CD4-positive, alpha-beta T cell treated with Interleukin-4 for 1 hour (primary cell): ENCODE measurements at regions not wholly inside any gene's neighbourhood (a gene's known extent, or its start where the extent isn't known, plus 50 kb on each side); places are given as distances from the start of the nearest gene placed in this dataset.

Source experiments
- DNase-seq, 2 donors: peaks; one replicate each; pipeline ENCODE4 v3.0.0-alpha.2; 2020 to 2022

DNA sequence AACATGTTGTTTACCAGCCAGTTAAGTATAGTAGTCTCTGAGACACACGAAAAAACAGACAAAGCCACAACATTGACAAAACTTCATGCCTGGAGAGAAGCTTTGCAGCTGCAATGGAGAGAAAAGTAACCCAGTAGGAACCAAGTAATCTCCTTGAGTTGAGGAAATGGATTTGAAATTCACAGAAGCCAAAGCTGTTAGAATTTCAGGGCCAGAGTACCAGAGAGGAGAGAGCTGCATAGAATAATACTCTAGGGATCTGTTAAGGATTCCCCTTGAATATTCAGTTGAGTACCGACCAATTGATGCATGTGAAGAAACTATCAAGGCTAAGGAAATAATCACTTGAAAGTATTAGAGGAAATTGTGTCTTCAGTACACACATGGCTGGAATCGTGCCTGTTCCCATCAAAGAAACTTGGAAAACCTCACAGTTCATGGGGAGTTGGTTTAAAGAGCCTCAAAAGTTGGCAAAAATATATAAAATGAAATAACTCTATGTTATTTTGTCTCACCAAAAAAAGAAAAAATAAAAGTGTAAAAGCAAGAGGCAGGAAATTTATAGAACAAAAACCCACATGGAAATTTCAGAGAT, 324.0 kb upstream of the NEGR1 start:
- DNase-seq, result no peak

- DNase-seq, result no peak
Observed at GRCh38 chr1:72601035-72601674, 318.8 kb upstream of the NEGR1 start.

DNA sequence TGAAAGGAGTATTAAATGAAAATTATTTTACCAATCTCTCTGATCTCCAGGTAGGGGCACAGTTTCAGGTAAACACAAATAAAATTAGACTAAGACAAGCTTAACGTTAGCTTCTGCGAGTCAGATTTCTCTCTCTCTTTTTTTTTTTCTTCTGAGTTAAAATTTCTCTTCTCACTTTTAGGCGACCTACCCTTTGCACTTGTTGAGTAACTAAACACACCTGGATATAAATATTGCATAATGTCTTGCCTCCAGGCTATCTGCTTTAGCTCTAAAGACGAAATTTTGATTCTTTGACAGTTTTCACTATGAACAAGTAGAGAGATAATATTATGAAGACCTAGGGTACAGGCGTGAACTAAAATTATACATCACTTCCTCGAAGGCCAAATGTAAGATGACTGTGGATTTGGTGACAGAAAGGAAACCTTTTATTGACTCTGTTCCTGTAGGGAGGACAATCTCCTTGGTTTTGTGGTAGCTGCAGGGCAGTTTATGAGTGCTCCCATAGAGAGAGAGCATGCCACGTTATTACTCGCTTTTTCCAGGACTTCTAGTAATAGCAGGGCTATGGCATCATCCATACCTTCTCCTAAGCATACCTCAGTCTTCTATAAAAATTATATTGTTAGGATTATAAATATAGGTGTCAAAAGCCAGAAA, 303.8 kb upstream of the NEGR1 start:
- no peak for DNase-seq

DNA sequence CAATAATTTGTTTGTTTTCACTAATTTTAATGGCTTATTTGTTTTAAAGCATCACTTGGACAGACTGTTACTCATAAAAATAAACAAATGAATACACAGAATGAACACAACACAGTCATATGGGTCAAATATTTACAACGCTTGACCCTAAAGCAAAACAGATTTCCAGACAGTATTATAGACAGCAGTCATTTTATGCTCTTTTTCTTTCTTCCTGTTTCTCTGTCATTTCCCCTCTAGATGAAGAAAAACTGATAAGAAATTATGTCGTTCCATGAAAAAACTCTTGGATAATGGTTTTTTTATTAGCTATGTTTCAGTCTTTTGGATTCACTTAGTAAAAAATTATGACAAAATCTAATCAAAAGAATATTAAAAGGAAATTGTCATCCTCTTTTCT, 297.3 kb upstream of the NEGR1 start:
- DNase-seq, result no peak

DNA sequence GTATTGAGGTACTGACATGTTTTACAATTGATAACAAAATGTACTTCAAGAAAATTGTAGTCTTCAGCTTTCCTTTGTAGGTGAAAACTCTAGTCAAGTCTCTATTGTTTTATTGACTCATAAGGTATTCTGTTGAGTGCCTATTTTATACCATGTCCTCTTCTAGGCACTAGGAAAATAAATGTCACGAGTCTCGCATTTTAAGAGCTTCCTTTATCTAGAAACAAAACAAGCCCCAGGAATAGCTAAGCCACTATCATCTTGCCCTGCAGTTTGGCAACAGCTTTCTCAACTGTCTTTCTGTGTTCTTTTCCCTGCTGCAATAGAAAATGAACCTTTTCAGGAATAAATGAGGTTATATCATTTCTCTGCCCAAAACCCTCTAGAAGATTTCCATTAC, 288.5 kb upstream of the NEGR1 start:
- no peak for DNase-seq

DNA sequence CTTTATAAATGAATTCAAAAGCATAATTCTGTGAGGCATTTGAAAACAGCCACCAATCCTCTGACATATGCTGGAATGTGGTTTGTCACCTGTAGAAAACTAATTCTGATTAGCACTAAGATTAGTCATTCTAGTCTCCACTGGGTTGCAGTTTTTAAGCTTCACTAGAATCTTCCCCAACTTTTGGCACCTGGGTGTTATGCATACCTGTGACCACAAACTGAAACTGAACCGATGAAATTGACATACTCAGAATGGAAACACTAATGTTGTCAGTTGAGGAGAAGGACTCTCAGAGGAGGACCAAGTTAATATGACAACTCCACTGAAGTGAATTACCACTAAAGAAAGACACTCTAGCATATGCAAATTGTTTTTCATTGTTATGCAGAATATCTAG, 285.8 kb upstream of the NEGR1 start:
- DNase-seq, result no peak

DNA sequence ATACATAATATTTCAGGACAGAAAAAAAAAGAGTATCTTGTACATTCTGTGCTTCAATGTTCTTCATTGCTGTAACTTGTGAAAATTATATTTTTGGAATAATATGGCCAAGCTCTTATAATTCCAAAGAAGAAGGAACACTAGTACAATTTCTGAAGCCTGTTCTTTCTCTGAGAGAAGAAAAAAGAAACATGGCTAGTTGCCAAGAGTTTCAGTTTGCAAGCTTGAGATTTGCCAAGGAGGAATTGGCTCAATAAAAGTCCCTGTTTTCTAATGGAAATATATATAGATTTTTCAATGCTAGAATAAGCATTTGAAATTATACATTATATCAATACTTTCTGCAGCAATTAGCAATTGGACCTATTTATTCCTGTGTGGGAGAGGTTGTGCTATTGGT, 285.2 kb upstream of the NEGR1 start:
- no peak for DNase-seq

DNA sequence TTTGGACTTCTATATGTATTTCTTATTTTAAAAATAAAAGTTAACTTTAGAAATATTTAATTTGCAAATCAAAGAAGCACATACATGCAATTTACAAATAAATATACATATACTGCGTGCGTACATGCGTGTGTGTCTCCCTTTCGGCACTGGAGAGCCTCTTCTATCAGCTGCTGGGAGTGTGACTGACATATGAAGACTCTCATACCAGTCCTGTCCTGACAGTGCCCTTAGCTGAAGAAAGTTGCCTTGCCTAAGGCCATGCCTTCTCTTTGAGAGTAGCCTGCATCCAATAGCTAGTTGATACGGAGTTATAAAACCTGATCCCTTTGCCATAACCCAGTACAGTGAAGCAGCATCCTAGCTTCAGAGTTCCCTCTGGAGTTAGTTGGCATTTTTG, 282.4 kb upstream of the NEGR1 start:
- no peak for DNase-seq

DNA sequence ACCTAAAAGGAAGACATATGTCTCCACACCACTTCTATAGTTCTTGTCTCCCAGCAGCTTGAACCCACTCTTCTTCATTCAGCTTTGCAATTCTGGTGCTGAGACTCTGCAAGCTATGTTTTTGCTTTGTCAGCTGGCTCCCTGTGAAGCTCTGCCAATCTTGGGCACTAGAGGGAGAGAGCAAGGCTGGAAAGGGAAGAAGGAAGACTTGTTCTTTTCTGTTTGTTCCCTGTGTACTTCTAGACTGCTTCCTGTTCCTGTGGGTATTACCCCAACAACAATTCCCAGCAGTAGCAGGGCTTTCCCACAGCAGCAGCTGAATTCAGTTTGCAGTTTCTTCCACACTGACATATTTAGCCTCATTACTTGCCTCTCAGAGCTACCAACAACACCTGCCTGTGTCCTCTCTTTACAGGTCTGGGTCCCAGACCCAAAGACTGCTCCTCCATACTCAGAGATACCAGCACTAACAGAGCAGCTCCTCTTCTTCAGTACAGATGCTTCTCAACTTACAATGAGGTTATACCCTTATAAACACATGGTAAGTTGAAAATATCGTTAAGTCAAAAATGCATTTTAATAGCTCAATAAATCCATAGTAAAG, 275.2 kb upstream of the NEGR1 start:
- DNase-seq, result no peak

- no peak for DNase-seq
Observed at GRCh38 chr1:72547412-72547811, 265.1 kb upstream of the NEGR1 start.

DNA sequence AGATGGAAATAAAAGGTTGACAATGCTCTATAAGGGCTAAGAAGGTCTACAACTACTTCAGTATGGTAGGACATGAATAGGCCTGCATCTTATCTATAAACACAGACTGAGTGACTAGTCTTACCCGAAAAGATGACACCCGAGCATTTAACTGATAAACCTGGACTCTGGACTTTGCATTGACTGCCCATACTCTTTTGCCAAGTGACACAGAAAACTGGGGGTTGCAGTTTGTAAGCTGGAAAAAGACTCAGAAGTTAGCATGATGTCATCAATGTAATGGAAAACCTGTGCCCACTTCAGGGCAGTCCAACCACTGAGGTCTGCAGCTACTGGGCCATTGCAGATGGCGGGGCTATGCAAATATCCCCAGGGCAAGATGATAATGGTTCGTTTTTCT, 258.3 kb upstream of the NEGR1 start:
- DNase-seq, result no peak

GRCh38 chr1:72535470-72535869, 253.1 kb upstream of the NEGR1 start:
- no peak for DNase-seq

- no peak for DNase-seq
Observed at GRCh38 chr1:72530646-72531045, 248.3 kb upstream of the NEGR1 start.

GRCh38 chr1:72526926-72527325, 244.6 kb upstream of the NEGR1 start:
- no peak for DNase-seq

GRCh38 chr1:72524021-72524420, 241.7 kb upstream of the NEGR1 start:
- no peak for DNase-seq

- DNase-seq, result no peak
Observed at GRCh38 chr1:72521659-72522058, 239.3 kb upstream of the NEGR1 start.

DNA sequence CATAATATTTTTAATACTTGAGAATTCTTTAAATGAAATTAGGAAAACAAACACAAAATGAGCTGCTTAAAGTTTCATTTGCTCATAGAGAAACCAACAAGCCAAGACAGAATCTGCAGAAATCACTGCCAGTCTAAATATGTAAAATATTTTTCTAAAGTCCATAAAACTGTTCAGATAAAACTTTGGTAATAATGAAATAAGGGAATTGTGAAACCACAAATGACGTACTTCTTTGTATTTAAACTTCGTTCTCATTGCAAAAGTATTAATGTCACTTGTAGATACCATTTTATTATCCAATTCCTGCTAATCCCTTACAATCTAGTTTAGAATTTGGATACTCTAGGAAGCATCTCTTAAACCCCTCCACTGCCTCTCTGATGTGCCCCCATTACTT, 234.5 kb upstream of the NEGR1 start:
- DNase-seq, result no peak

DNA sequence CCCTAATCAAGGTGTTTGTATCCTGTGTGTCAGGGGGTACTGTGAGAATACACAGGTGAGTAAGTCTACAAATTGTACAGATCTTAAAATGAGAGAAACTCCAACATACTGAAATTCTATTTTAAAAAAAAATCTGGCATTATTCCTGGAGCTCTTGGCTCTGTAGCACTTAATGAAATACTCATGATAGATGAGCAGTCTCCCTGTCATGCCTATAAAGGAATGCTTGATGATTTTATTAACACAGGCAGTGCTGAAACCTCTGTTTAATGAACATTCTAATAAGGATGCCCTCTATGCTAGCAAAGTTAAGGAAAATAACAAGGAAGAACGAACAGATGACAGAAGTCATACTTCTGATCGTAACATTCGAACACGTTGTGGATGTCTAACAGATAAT, 233.9 kb upstream of the NEGR1 start:
- no peak for DNase-seq

DNA sequence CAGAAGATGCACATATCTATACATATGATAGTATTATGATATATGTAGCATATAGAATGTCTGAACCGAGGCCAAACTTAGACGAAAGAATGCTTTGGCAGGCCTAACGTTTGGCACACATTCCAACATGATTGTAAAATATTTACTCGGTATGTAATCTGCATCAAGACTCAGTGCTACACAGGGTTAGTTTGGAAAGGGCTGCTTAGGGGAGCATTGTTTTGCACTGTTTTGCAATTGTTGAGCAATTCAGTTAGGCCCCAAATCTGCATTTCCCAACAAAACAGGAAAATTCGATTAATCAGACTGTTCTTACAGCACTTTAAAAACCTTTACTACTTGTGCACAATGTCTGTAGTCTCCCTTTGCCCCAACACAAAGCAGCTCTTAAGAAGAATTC, 216.0 kb upstream of the NEGR1 start:
- DNase-seq, result no peak

DNA sequence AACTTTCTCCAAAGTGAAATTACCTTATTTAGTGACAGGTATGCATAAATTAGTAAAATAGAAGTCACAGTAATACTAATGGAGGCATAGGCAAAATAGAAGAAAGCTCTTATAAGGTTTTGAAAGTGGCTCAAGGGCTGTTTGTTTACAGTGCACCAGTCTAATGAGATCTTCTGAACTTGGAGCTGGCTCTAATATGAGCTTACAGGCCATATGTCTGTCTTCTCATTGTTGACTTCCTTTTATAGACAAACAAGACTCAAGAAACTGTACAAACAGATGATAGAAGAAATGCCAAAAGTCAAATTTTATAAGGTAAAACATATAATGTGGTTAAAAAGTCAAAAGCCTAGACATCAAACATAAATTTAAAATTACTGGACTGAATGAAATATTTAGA, 207.5 kb upstream of the NEGR1 start:
- DNase-seq, result no peak

DNA sequence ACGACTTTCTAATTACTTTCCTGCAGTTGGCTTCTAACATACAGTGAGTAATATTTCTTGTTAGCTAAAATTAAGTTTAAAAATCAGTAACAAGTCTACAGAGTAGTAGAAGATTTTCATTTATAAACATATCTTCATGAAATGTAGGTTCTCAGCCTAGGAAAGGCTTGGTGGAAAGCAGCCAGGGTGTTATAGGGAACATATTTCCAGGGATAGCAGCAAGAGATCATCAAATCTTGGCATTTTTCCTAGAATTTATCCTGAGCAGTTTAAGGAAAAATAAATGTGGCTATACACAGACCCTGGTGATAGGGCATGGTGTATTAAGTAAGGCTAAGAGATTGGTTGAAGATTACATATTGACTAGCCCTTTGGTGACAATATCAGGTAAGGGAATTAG, 203.5 kb upstream of the NEGR1 start:
- DNase-seq, result no peak

DNA sequence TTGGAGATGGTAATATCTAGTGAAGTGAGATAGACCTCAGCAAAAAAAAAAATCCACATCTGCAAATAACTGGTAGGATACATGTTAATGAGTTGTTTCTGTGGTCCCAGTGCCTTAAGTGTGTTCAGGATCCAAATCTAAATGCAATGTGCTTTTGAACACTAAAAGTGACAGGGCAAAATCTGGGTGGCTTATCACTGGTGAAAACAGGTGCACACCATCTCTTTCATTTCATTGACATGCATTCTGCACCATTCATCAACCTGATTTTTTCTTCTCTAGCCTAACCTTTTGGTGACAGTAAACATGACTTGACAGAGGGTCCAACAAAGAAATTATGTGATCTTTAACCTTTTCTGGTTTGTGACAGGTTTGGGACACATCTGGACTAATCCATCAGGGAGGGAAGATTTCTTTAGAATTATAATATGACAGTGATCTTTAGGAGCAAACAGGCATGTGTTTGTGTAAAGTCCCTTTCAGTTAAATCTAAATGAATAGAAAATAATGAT, 201.6 kb upstream of the NEGR1 start:
- DNase-seq, result no peak

- no peak for DNase-seq
Observed at GRCh38 chr1:72482736-72483413, 200.5 kb upstream of the NEGR1 start.
